Thyroid gland (tissue), 4 donors: ENCODE measurements at regions not wholly inside any gene's neighbourhood (a gene's known extent, or its start where the extent isn't known, plus 50 kb on each side); places are given as distances from the start of the nearest gene placed in this dataset.

Experiments used
- CTCF ChIP-seq, 6 experiments: fragments of 200-600 bp in 3 of 6; fragments of 450-650 bp in 3 of 6; sonication (generic) in 3 of 6; IDR thresholded peaks; one replicate each; pipeline ENCODE4 v1.5.1; 2016 to 2019; ENCODE audit warnings: antibody characterized with exemption in 6 of 6, mild to moderate bottlenecking in 2 of 6, inconsistent platforms in 1 of 6, moderate library complexity in 1 of 6
- POLR2A ChIP-seq, 2 donors: fragments of 450-650 bp; IDR thresholded peaks; one replicate each; pipeline ENCODE4 v1.6.1; 2017; ENCODE audit warnings: antibody characterized with exemption in 2 of 2, mild to moderate bottlenecking in 2 of 2, moderate library complexity in 1 of 2

DNA sequence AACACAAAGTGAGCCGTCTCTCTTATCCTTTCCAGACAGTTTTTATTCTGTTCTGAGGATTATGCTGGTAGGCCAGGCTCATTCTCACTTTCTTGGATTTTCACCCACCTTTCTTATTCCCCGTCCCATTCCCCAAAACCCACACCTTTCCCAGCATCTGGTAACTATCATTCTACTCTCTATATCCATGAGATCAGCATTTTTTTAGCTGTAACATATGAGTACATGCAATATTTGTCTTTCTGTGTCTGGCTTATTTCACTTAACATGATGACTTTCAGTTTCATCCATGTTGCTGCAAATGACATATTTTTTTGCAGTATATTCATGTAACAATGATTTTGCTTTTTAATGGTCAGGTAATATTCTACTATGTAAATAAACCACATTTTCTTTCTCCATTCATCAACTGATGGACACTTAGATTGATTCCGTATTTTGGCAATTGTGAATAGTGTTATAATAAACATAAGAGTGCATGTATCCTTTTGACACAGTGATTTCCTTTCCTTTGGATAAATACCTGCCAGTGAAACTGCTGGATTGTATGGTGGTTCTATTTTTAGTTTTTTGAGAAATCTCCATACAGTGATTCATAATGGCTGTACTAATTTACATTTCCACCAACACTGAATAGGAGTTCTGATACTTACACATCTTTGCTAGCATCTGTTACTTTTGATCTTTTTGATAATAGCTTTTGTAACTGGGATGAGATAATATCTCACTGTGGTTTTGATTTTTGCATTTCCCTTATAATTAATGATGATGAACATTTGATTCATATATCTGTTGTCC is 289.3 kb downstream of the RPRM start:
- TF ChIP-seq POLR2A (IDR thresholded peaks at IDR 0.05) (no peak), CTCF (IDR thresholded peaks at IDR 0.05) (no peak)
